ENCODE measurements at regions not wholly inside any gene's neighbourhood (a gene's known extent, or its start where the extent isn't known, plus 50 kb on each side); places are given as distances from the start of the nearest gene placed in this dataset.

DNA sequence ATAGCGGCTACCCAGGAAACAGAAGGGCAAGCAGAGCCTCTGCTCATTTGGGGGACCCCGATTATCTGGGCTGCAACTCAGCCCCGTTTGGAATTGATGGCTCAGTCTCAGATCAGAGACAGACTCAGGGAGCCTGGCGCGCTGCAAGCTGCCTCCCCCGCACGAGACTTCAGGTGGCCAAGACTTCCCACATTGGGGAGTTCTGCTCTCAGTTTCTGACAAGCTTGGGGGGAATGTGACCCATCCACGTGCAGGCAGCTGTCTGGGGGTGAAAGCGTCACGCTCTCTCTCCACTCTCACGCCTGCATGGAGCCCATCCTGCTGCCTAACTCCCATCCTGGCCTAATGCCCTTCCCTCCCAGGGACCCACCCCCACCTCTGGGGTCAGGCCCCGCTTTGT is 157.6 kb upstream of the GSE1 start:
- no peak for FAIRE-seq
- H3K27me3 ChIP-seq (ENCODE audit: control insufficient read depth in 1 of 2, insufficient read depth in 2 of 2, low read length in 2 of 2), result peaks cover 14 to 60% of the 10 kb centered on the region in 2 experiments
- ATAC-seq, result no peak
- no peak overlapping the region for H3K27ac ChIP-seq (ENCODE audit: extremely low read length, insufficient read depth, low read length)
- DNase-seq (ENCODE audit: low spot score), result no peak
- in situ Hi-C loops (cut with HindIII; ENCODE audit: extremely low pct_ligation_motif_present, low pct_unique_long_range_greater_than_20kb), result no loop called here
- ChIA-PET POLR2A (no interaction called here), CTCF (ENCODE audit: low intra/inter-chr PET ratio, low total read pairs) (no interaction called here)
- H3K79me2 ChIP-seq (ENCODE audit: insufficient read depth, low read length), result no peaks in the 10 kb centered on the region
- H3K4me1 ChIP-seq (ENCODE audit: insufficient read depth, low read length), result peaks cover 9% of the 10 kb centered on the region
- H3K36me3 ChIP-seq (replicated peaks in 1 of 2; ENCODE audit: control insufficient read depth in 1 of 2, insufficient read depth in 2 of 2, low read length in 2 of 2), result no peaks in the 10 kb centered on the region
- no TSS peak for BruUV-seq (replicated peaks)
- no peak overlapping the region for H2AFZ ChIP-seq (ENCODE audit: low read length)
- no peak for TF ChIP-seq ELF4 (CRISPR knock-in tag; IDR thresholded peaks at IDR 0.05; ENCODE audit: borderline replicate concordance)
- TF ChIP-seq CC2D1A (CRISPR knock-in tag; IDR thresholded peaks at IDR 0.05), result no peak
- TF ChIP-seq SIX4 (CRISPR knock-in tag; IDR thresholded peaks at IDR 0.05), result no peak
- no peak for TF ChIP-seq HOXD1 (CRISPR knock-in tag; IDR thresholded peaks at IDR 0.05)
- H3K4me2 ChIP-seq (ENCODE audit: low read depth, low read length), result no peak overlapping the region
- H3K4me3 ChIP-seq (replicated peaks in 1 of 3; ENCODE audit: insufficient read depth in 1 of 3, low read depth in 2 of 3, low read length in 3 of 3), result no peak overlapping the region
- intact Hi-C loops (cut with micrococcal nuclease; ENCODE audit: unreplicated experiment), result no loop called here
- WGBS (ENCODE audit: low lambda C conversion rate), result 46% methylated on average over 7 of the region's 12 CpGs
- H3K9me3 ChIP-seq (ENCODE audit: low read length), result no peaks in the 10 kb centered on the region
- H3K9ac ChIP-seq (ENCODE audit: insufficient read depth, low read depth, low read length), result no peak overlapping the region
- H4K20me1 ChIP-seq (ENCODE audit: insufficient read depth, low read length), result peaks cover 4% of the 10 kb centered on the region; the same call in 1 of the 2 replicates

DNA sequence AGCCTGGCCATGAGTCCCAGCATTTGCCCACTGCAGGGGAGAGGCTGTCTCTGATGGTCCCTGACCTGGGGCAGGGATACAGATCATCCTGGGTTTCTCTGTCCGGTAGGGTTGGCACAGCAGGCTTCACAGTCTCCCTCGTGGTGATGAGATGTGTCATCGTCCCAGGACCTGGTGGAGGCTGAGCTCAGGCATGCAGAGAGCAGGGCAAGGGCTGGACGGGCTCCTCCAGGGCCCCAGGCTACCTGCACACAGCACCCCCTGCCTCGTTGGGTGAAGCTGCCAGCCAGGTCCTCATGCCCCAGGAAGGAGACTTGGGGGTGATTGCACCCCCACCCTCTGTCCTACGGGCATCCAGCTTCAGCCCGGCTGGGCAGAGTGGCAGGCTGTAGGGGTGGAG is 155.8 kb upstream of the GSE1 start:
- no peak overlapping the region for H3K4me3 ChIP-seq (replicated peaks in 1 of 3; ENCODE audit: insufficient read depth in 1 of 3, low read depth in 2 of 3, low read length in 3 of 3)
- FAIRE-seq, result no peak
- CTCF ChIA-PET (ENCODE audit: low intra/inter-chr PET ratio, low total read pairs), result no interaction called here
- TF ChIP-seq AKAP8 (CRISPR knock-in tag; IDR thresholded peaks at IDR 0.05) (no peak), KLF13 (CRISPR knock-in tag; IDR thresholded peaks at IDR 0.05) (no peak)
- H4K20me1 ChIP-seq (ENCODE audit: insufficient read depth, low read length), result peaks cover 20% of the 10 kb centered on the region; the same call in 1 of the 2 replicates
- H2AFZ ChIP-seq (ENCODE audit: low read length), result no peak overlapping the region
- intact Hi-C loops (cut with micrococcal nuclease; ENCODE audit: unreplicated experiment), result no loop called here
- H3K27me3 ChIP-seq (ENCODE audit: control insufficient read depth in 1 of 2, insufficient read depth in 2 of 2, low read length in 2 of 2), result peaks cover 23 to 75% of the 10 kb centered on the region in 2 experiments
- no peak for ATAC-seq
- BruUV-seq (replicated peaks), result no TSS peak
- H3K9me3 ChIP-seq (ENCODE audit: low read length), result no peaks in the 10 kb centered on the region
- no peaks in the 10 kb centered on the region for H3K36me3 ChIP-seq (replicated peaks in 1 of 2; ENCODE audit: control insufficient read depth in 1 of 2, insufficient read depth in 2 of 2, low read length in 2 of 2)
- peaks cover 28% of the 10 kb centered on the region for H3K4me1 ChIP-seq (ENCODE audit: insufficient read depth, low read length)
- POLR2A ChIA-PET, result no interaction called here
- H3K4me2 ChIP-seq (ENCODE audit: low read depth, low read length), result no peak overlapping the region
- H3K27ac ChIP-seq (ENCODE audit: extremely low read length, insufficient read depth, low read length), result no peak overlapping the region
- in situ Hi-C loops (cut with HindIII; ENCODE audit: extremely low pct_ligation_motif_present, low pct_unique_long_range_greater_than_20kb), result no loop called here
- no peak for DNase-seq (ENCODE audit: low spot score)
- 92% methylated on average over 2 of the region's 7 CpGs for WGBS (ENCODE audit: low lambda C conversion rate)
- H3K9ac ChIP-seq (ENCODE audit: insufficient read depth, low read depth, low read length), result no peak overlapping the region
- no peaks in the 10 kb centered on the region for H3K79me2 ChIP-seq (ENCODE audit: insufficient read depth, low read length)
